Stimulated activated naive CD4-positive, alpha-beta T cell treated with Interleukin-2 at 50 U/mL for 16 hours (primary cell): ENCODE measurements at regions not wholly inside any gene's neighbourhood (a gene's known extent, or its start where the extent isn't known, plus 50 kb on each side); places are given as distances from the start of the nearest gene placed in this dataset.

Experiments used
- DNase-seq: peaks from one replicate; lab custom pipeline; 2025; lab: John Stamatoyannopoulos, UW

DNA sequence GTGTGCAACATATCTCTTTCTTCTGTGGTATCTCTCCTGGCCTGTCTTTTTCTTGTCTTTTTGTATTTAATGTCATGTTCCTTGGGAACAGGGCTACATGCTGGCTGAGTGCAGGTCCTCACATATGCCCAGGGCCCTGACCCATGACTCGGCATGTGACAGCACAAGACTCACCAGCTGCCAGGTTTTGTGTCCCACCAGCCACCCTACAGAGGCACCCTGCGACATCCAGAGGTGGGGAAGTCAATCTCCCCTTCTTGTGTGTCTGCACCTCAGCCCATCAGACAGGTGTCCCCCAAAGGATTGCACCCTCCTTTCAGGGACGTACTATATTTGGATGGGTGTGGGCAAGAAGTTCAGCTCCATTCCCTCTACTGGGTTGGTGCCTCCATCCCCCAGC lies 576.3 kb downstream of the RNF144B start:
- DNase-seq = no peak

DNA sequence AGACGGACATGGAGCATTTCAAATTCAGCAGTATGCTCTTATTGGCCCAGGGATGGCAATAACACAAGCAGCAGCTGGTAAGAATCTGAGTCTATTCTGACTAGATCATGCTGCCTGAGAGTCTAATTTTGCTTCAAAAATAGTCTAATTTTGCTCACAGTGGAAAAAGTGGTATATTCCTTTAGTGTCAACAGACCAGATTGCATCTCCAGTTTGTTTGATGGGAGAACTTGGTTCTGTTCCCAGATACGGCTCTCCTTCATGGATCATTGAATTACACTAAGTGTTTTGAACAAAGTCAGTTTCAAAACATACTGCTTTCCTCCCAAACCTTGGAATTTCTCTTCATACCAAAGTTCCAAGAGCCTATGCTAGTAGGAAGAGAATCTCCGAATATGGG lies 586.1 kb downstream of the RNF144B start:
- DNase-seq = no peak

DNA sequence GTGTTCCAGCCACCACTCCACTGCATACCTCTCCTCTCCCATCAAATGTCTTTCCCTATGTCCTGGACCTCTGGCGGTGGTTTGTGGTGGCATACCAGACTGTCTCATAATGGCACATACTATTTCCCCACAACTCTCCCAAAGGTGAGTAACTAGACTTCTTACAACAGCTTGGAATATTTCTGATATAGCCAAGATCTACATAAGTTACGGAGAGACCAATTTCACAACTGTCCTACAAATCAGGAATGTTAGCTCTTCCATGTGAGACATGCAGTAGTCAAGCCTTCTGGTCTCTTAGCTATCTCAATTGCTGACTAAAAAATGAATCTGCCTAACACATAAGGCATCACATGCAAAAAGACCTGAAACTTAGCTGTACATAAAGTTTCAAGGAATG lies 588.9 kb downstream of the RNF144B start:
- DNase-seq = no peak

DNA sequence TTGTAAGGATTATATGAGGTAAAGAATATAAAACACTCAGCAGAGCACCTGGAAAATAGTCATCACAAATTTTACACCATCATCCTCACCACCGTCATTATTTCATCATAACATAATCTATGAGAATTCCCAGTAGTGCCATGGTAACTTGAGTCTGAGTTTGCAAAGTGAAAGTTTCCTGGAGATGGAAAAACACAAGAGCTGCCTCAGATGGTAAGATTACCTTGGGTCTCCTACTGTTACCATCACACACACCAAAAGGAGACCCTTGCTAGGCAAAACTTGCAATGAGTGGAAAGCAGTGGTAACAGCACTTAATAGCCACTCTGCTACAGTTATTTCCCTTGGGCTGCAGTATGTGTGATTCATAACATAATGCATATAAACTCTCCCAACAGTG lies 589.8 kb downstream of the RNF144B start:
- DNase-seq = no peak

DNA sequence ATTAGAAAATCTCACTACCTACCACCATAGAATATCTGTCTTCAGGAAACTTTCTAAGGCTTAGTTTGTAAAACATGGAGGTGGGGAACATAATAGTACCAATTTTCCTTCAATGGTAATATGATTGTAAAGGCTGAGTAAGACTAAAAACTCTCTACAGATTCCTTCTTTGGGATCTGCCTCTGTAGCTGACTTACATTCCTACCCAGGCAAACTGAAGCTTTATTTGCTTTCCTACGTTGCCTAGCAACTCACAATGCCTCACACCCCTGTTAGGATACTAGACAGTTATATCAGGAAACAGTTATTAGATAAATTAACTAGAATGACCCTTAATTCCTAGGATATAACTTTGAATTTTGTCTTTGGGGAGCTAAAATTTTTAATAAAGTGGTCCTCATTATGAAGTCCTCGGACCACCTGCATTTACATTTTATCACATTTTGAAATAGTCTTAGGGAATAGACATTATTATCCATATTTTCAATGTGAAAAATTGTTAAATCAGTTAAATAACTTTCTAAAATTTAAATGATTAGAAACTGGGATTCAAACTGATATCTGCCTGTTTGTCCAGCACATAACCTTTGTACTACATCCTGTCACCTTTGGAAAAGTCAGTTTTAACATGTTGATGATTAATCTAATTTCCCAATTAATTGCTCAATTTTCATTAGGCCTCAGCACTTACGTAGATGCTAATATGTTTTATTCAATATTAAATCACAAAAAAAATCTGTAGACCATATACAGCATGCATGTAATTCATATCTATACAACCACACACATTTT lies 591.4 kb downstream of the RNF144B start:
- no peak for DNase-seq

DNA sequence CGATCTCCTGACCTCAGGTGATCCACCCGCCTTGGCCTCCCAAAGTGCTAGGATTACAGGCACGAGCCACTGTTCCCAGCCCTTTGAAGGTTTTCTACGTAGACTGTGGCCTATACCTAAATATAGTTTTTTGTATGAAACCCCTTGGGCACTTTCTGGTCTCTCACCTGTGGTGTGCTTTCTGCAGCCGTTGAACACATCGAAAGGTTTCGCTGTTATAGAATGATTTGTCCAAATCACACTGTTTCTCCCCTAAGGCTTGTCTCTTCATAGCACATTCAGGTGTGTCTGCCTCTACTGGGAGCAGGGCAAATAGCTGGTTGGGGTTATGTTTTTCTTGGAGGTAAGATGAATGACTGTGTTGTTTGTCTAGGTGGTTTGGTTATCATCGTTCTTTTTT lies 597.9 kb downstream of the RNF144B start:
- DNase-seq = no peak

DNA sequence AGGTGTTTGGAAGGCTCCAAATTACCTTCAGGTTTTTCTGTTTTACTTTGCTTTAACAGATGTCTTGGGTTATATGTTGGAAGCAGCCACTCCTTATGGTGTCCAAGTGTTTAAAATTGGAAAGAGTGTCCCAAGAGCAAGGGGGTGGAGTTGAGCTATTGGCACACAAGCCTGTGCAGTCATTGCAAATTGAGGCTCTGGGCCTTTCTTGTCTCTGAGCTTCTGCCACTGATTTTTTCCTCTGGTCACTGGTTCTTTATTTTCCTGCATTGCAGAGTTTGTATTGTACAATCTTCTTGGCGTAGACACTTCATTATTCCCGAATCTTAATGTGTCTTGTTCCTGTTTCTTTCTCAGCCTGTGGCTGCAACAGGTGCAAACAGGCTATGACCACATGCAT lies 598.8 kb downstream of the RNF144B start:
- no peak for DNase-seq

DNA sequence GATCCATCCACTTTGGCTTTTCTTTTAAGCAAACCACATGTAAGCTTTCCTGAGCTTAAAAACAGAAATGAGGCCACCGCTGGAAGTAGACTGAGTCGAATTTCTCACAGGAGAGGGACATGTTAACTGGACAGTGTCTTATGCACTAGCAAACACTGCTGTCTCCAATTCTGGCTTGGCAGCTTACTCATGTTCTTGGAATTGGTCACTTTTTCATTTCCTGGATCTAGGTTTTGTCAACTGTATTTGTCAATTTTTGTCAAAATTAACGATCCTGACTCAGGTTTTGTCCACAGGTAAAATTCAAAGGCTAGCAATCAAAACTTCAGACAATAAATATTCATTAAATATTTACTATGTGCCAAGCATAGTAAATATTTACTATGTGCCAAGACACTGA lies 601.5 kb downstream of the RNF144B start:
- DNase-seq = no peak

DNA sequence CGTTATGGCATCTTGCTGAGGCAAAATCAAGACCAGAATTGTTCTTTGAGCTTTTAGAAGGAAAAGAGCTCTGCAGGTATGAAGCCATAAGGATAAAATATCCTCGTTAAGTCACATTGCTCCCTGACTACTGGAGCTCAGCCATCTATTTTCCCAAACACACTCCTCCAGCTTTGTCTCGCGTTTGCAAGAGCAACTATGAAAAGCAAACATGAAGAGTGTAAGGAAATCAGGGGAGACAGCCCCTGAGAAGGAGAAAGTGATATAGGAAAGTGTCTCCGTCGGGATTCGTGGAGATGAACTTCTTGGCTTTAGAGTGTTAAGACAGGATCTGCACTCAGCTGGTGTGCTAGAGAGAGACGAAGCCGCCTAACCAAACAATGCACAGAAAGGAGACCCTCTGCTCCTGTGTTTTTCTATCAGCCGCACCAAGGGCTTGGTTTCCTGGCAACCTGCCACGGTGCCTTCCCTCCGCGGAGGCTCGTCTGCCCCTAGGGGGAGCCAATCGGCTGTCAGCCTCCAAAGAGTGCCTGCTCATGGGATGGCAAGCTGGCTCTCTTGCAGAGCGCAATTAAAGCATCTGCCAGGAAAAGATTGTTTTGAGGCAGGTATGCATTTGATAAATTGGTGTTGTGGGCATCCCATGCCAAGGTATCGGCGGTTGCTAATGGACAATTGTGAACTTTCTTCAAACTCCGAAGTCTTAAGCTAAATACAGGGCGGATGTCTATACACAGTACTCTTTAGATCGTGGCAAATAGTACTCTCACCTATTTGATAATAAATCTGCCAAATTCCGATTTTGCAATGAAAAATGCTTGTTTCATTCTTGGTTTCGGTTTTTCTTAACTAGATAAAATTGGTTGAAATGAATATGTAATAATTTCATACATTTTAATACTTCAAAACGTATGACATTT lies 603.2 kb downstream of the RNF144B start:
- DNase-seq = no peak

DNA sequence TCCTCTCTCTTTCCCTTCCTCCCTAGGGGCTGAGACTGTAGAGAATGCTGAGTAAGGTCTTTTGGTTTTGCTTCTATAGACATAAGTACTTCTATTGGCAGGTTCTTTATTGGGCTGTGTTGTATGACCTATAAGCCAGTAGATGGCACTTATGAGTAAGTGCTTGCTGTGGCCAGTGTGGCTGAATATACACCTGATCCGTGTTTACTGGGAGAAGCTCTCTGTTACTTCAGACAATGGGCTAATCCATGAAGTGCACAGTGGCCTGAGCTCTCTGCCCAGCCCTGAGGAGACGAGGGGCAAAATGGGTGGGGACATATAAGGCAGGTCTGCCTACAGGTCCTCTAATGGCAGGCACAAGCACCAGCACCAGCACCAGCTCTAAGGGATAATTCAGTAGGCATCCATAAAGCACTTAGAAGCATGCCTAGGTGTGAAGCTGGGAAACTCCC lies 610.3 kb downstream of the RNF144B start:
- no peak for DNase-seq

DNA sequence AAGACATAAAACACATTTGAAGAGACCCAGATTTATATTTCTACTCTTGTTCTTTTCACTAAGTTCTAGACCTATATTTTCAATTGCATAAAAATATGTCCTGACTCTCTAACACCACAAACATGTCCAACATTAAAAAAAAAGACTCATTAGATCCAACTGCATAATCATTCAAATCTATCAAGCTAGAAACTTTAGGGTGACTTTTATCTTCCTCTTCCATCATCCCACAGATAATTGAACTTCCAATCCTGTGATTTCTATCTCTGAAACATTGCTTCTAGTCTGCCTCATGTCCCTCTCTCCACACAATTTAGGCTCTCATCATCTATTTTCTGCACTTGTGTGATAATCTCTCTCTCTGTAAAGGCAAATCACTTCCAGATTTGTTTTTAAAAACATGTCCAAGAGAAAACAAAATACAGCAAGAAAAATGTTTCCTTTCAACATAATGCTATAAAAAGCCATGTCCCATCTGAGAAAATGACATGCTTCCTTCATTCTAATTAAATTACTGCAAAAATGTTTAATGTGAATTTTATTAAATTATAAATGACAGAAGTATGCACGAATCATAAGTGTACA lies 615.9 kb downstream of the RNF144B start:
- DNase-seq = no peak

DNA sequence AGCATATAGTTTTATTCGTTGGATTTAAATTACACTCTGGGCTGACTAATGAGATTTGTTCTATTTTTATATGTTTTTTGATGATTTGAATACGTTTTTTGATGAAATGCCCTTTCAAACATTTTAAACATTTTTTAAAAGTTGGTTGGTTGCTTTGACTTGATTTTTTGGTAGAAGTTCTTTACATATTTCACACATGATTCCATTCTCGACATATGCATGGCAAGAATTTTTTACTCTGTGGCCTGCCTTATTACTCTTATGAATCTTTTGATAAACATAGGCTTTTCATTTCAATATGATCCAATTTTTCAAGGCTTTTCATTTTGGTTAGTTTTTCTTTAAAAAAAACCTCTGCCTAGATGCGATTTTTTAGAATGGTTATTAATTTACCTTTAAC lies 617.0 kb downstream of the RNF144B start:
- DNase-seq = no peak

DNA sequence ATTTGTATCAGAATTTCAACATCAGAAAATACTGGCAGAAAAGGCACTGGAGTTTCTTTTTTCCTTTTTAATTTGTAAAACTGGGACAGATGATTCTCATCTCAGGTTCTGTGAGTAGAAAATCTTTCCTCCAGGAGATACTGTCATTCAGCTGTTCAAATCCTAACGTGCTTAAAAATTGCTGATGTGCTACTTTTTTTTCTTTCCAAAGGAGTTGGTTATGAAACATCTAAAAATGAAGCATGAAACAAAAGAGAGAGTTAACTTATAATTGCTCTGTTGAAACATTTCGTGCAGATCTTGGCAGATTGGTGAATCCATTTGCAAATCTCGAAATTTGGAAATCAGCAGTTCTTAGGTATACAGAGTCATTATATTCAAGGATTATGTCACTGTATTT lies 622.6 kb downstream of the RNF144B start:
- no peak for DNase-seq

DNA sequence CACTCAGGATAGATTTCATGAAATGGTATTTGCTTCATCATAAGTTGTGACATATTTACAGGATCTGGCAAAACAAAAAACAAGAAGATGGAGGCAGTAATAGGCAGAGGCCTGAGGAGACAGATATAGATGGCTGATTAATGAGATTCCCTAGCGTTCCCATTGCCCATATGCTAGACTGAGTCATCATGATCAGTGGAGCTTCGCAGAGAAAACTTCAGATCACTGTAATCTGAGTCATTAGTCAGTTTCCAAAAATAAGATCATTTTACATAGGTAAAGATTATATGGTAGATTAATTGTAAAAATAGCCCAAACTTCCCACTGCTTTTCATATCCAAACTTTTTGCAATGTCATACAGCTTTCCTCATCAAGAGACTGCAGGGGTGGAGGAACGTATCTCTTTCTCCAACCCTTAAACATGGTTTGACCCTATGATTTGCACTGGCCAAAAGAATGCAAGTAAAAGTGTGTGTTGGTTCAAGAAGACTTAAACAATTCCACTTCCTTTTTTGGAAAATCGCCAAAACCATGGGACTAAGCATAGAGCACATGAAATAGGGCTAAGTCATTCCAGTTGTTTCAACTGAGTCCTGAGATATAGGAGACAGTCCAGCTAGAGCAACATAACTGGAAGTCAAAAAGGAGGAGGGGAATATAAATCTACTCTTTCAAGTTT lies 626.0 kb downstream of the RNF144B start:
- DNase-seq = no peak

DNA sequence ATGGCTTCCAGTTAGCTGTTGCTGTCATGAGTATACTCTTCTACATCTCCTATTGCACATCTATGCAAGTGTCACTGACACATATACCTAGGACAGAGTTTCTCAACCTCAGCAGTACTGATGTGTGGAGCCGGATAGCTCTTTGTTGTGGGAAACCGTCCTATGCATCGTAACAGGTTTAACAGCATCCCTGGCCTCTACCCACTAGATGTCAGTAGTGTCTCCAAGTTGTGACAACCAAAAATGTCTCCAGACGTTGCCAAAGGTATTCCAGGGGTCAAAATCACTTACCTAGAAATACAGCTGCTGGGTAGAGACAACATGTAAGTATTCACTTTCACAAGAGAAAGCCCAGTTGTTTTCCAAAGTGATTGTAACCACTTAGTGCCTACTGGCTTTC lies 637.6 kb downstream of the RNF144B start:
- no peak for DNase-seq

DNA sequence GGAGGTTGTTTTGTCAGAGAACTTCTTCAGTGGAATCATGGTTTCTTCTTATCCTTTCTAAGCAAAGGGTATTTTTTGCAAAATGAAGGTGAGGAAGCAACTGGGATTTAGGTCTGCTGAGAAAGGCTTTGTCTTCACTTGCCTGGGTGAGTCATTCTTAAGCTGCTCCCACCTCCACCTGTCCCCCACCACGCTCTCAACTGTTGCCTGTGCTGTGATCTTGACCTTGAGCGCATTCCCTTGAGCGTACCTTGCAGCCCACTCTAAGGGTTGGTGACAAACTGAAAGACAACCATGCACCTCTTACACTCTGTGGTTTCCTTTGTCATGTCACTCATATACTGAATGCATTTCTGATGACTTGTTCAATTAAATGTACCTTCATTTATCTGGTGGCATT lies 641.1 kb downstream of the RNF144B start:
- DNase-seq = no peak

DNA sequence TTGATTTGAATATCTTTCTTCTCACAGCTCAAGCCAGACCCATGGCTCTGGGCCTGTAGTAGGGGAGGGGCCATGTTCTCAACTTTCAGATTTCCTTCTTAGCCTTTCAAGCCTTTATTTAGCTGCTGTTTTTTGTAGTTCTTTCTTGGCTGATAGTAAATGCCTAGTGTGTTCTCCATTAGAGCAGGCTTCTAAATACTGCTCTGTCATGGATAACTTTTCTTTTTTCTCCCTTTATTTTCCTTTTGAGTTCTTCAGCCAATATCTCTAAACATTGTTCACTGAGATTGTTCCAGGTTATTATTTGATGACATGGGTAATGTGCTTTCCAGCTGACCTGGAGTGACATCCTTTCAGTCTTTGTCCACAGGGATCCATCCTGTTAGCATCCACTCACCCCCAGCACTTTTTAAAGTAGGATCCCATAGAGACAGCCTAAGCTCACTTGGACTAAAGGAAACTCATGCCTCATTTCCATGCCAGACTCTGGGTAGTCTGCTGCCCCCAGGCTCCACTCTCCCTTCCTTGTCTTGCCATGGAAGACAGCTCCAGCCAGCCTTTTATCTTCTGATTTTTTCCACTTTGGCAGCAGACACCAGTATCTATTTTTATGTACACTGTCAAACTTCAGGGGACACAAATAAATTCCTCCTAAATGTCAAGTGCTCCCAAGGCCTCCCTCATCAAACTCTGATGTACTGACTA lies 645.6 kb downstream of the RNF144B start:
- no peak for DNase-seq

DNA sequence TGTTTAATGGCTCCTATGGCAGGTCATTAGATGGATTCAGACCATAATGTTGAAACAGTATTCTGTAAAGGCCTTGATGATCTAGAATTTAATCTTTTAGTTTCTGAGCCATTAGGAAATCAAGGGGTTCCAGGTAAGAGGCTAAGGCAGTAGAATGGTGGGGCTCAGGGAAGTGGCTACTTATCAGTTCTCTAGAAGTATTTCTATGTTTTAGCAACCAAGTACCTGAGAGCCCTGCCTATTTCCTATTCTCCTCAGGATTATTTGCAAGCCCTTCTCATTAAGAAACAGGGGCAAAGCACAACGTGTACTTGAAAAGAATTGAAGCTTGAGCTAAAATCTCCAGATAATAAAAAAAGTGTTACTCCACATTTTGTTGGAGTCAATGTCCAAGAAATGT lies 646.5 kb downstream of the RNF144B start:
- no peak for DNase-seq

DNA sequence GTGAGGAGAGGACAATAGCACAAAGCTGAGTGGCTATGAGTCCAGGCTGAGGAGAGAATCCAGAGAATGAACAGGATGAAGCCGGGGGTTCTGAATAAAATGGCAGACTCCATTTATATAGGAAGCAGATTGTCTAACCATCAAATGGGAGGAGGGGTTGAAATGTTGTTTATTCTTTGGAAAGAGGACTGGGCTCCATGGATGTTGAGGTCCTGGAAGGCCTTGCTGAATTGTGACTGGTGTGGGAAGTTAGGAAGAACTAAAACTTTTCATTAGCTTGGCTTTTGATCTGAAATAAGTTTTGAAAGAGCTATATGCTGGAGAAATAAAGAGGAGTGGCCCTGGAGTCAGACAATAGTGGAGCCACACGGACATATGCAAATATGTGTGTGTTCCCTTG lies 647.8 kb downstream of the RNF144B start:
- DNase-seq = no peak

DNA sequence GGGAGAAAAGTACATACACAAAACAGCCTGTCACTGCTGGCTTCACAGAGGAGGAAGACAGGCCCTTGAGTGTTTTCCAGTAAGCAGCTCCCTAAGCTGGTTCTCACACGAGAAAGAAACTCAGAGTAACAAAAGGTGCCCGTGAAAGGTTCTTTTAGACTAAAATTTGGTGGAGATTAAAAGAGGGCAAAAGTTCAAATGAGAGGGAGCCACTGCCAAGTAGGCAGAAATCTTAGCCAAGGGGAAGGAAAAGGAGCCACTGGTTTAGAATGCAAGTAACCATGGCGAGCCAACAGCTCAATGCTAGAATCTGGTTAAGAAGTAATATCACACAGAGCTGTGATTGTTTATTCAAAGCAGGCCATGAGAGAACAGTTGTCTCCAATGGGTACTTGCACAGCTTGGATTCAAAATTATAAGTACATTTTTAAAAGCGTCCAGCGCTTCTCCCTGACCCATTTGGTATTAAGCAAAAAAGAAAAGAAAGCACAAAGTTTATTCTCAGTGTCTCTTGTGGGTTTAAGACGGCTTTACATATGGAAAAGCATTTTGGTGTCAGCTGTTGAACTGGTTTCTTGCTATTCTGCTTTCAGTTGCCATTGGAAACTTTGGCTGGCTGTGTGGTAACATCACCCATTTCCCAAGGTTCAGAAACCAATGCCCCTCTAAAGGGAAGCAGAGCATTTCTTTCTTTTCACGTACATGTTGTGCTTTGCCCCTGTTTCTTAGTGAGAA lies 648.5 kb downstream of the RNF144B start:
- DNase-seq = no peak

DNA sequence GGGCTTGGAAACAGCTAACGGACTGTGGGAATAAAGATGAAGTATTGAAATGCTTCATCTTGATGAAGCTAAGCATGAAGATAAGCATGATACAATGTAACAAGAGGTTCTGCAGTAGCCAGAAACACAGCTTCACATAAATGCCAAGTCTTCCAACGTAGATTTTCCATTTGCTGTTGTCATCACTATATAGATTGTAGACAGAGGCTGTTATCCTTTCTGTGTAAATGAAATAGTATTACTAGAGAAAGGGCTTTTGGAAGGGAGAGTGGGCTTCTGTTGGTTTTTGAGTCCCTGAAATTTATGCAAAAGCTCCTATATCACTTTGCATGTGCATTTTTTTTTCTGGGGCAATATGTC lies 649.0 kb downstream of the RNF144B start:
- no peak for DNase-seq
